Endothelial cell of umbilical vein (primary cell): ENCODE measurements at regions not wholly inside any gene's neighbourhood (a gene's known extent, or its start where the extent isn't known, plus 50 kb on each side); places are given as distances from the start of the nearest gene placed in this dataset.

Experiments used
- BruUV-seq: library from RNA; stranded (reverse); fragments of 400-500 nt; replicated peaks from 2 replicates; lab custom pipeline; 2021; lab: Mats Ljungman, UMichigan
- CTCF ChIA-PET: fragments of 300-600, 350-600 bp; sonication (Branson Sonifier 250); formaldehyde crosslinking; loops from one replicate; lab custom pipeline; 2021; ENCODE audit warnings: antibody characterized with exemption, inconsistent platforms; lab: Charles Lee
- POLR2A ChIA-PET: fragments of 300-600, 350-600 bp; sonication (Branson Sonifier 250); formaldehyde crosslinking; loops from one replicate; lab custom pipeline; 2021; ENCODE audit warnings: antibody characterized with exemption, inconsistent platforms; lab: Charles Lee
- DNase-seq: peaks from one replicate; pipeline ENCODE4 v3.0.0-alpha.2; 2011; ENCODE audit warnings: low read depth, low spot score
- FAIRE-seq: peaks from 2 replicates; lab custom pipeline; 2011; peaks lifted over from hg19 to GRCh38; lab: Jason Lieb, UNC
- H2AFZ ChIP-seq: 2 replicates; pipeline ENCODE4 v1.6.0; 2012; ENCODE audit warnings: low read depth, low read length, control low read depth, inconsistent platforms
- H3K27ac ChIP-seq: 2 replicates; pipeline ENCODE4 v1.5.1; 2011; ENCODE audit warnings: low read depth, mild to moderate bottlenecking, control low read depth, low read length, moderate library complexity; ENCODE audit not compliant: insufficient read depth
- H3K27me3 ChIP-seq, 2 experiments: 2 replicates each; pipeline versions ENCODE4 v1.6.0 to v1.6.1; 2011; ENCODE audit warnings: low read length in 2 of 2, mixed read lengths in 1 of 2; ENCODE audit not compliant: control insufficient read depth in 2 of 2, insufficient read depth in 2 of 2
- H3K36me3 ChIP-seq, 2 experiments: 2 replicates in 1 of 2; 3 replicates in 1 of 2; pipeline ENCODE4 v1.5.1; 2011; ENCODE audit warnings: low read length in 2 of 2, mild to moderate bottlenecking in 1 of 2, moderate library complexity in 1 of 2; ENCODE audit not compliant: control insufficient read depth in 2 of 2, insufficient read depth in 2 of 2; ENCODE audit errors: extremely low read depth in 1 of 2
- H3K4me1 ChIP-seq: 3 replicates; pipeline ENCODE4 v1.5.1; 2011; ENCODE audit warnings: mild to moderate bottlenecking, low read length; ENCODE audit not compliant: control insufficient read depth, insufficient read depth; ENCODE audit errors: extremely low read depth
- H3K4me2 ChIP-seq: 2 replicates; pipeline ENCODE4 v1.6.1; 2011; ENCODE audit warnings: low read length, control low read depth, mixed read lengths; ENCODE audit not compliant: insufficient read depth
- H3K4me3 ChIP-seq, 3 experiments: fragments of 200-600 bp in 1 of 3; sonication (generic), shearing (Covaris generic) in 1 of 3; replicated peaks in 1 of 3; 2 replicates each; pipeline ENCODE4 v1.5.1; 2011 to 2016; ENCODE audit warnings: control low read depth in 3 of 3, low read length in 3 of 3, mild to moderate bottlenecking in 2 of 3, inconsistent platforms in 1 of 3, low read depth in 1 of 3, moderate library complexity in 1 of 3; ENCODE audit not compliant: insufficient read depth in 1 of 3
- H3K79me2 ChIP-seq: 2 replicates; pipeline ENCODE4 v1.6.0; 2012; ENCODE audit warnings: low read length, inconsistent platforms; ENCODE audit not compliant: control insufficient read depth, insufficient read depth
- H3K9ac ChIP-seq: replicated peaks from 2 replicates; pipeline ENCODE3; 2011; ENCODE audit warnings: low read length, control low read depth; ENCODE audit not compliant: insufficient read depth; ENCODE audit errors: extremely low read depth
- H3K9me1 ChIP-seq: replicated peaks from 3 replicates; pipeline ENCODE4 v1.6.0; 2011; ENCODE audit warnings: mild to moderate bottlenecking, low read length; ENCODE audit not compliant: control insufficient read depth, insufficient read depth; ENCODE audit errors: extremely low read depth
- H3K9me3 ChIP-seq: replicated peaks from 2 replicates; pipeline ENCODE4 v1.5.1; 2012; ENCODE audit warnings: low read length, inconsistent platforms; ENCODE audit not compliant: control insufficient read depth, insufficient read depth
- H4K20me1 ChIP-seq: replicated peaks from 2 replicates; pipeline ENCODE3; 2011; ENCODE audit warnings: mild to moderate bottlenecking, low read length; ENCODE audit not compliant: control insufficient read depth, insufficient read depth; ENCODE audit errors: extremely low read depth
- EZH2 ChIP-seq: IDR thresholded peaks from 2 replicates; pipeline ENCODE4 v1.6.1; 2012; ENCODE audit warnings: borderline replicate concordance, low read depth, mild to moderate bottlenecking, moderate library complexity, low read length, inconsistent platforms; ENCODE audit not compliant: severe bottlenecking
- FOS ChIP-seq: IDR thresholded peaks from 2 replicates; pipeline ENCODE4 v1.6.1; 2011; ENCODE audit warnings: mild to moderate bottlenecking, low read length, moderate library complexity, borderline replicate concordance; ENCODE audit not compliant: insufficient read depth
- GATA2 ChIP-seq: IDR thresholded peaks from 2 replicates; pipeline ENCODE4 v1.7.0; 2011; ENCODE audit warnings: low read depth, mild to moderate bottlenecking, moderate library complexity, mixed read lengths, low read length; ENCODE audit not compliant: insufficient read length, insufficient read depth
- JUN ChIP-seq: IDR thresholded peaks from 2 replicates; pipeline ENCODE4 v1.6.1; 2011; ENCODE audit warnings: borderline replicate concordance, low read depth; ENCODE audit not compliant: insufficient read length, insufficient read depth
- MYC ChIP-seq: IDR thresholded peaks from one replicate; pipeline ENCODE4 v1.6.1; 2011; ENCODE audit warnings: mild to moderate bottlenecking, low read depth, low read length
- POLR2A ChIP-seq: IDR thresholded peaks from 2 replicates; pipeline ENCODE4 v1.6.1; 2012; ENCODE audit warnings: low read depth, mild to moderate bottlenecking, control low read depth, low read length
- POLR2AphosphoS5 ChIP-seq: IDR thresholded peaks from 2 replicates; pipeline ENCODE4 v1.6.1; 2012; ENCODE audit warnings: low read depth, mild to moderate bottlenecking, control low read depth, low read length, moderate library complexity; ENCODE audit not compliant: insufficient read depth
- dilution Hi-C: fragments of 300-500 bp; cut with MboI; formaldehyde crosslinking; loops from one replicate; pipeline ENCODE4 v1.15.0; 2019; ENCODE audit warnings: low sequenced_read_pairs; ENCODE audit not compliant: extremely low pct_ligation_motif_present
- intact Hi-C: fragments of 100-400 bp; cut with micrococcal nuclease; formaldehyde crosslinking; loops from one replicate; pipeline ENCODE4 v1.10.0; 2022
- TF ChIP-seq, protein P1 (sequence below), 2 donors: IDR thresholded peaks; 1 replicate in 1 of 2; 2 replicates in 1 of 2; pipeline ENCODE4 v1.5.1; 2011; ENCODE audit warnings: low read length in 2 of 2, mild to moderate bottlenecking in 2 of 2, moderate library complexity in 2 of 2, control low read depth in 1 of 2, inconsistent platforms in 1 of 2, low read depth in 1 of 2; ENCODE audit not compliant: insufficient read depth in 1 of 2; ENCODE audit errors: extremely low read depth in 1 of 2
- TF ChIP-seq, protein P2 (sequence below): IDR thresholded peaks from 2 replicates; pipeline ENCODE4 v1.6.1; 2011; ENCODE audit not compliant: insufficient read depth, insufficient read length

DNA sequence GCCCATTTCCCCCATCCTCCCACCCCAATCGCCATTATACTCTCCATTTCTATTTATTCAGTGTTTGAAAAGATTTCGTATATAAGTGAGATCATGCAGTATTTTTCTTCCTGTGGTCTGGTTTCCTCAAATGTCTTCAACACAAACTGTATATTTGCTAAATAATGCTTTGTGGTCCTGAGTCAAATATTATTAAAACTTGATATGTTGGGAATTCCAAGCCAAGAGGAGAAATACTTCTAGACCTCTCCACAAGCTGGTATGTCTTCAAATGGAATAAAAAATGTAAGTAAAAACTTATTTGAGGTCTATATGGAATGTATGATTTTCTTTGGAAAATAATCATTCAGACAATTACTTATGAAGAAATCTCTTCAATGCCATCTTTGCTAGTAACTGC, 122.5 kb upstream of the TSC22D2 start:
- ChIA-PET POLR2A (no interaction called here), CTCF (interaction anchor here (0.8 to 4.5 kb wide), 14 partner anchors 9 to 309 kb away, joined by 3 to 62 read pairs (median 4); partner anchors contain the start of gene TSC22D2)
- dilution Hi-C loops, result no loop called here
- no peak overlapping the region for H3K27ac ChIP-seq
- no peak for FAIRE-seq
- H3K9me1 ChIP-seq, result no peaks in the 10 kb centered on the region
- no peak overlapping the region for H3K9ac ChIP-seq
- TF ChIP-seq, protein P1, sequence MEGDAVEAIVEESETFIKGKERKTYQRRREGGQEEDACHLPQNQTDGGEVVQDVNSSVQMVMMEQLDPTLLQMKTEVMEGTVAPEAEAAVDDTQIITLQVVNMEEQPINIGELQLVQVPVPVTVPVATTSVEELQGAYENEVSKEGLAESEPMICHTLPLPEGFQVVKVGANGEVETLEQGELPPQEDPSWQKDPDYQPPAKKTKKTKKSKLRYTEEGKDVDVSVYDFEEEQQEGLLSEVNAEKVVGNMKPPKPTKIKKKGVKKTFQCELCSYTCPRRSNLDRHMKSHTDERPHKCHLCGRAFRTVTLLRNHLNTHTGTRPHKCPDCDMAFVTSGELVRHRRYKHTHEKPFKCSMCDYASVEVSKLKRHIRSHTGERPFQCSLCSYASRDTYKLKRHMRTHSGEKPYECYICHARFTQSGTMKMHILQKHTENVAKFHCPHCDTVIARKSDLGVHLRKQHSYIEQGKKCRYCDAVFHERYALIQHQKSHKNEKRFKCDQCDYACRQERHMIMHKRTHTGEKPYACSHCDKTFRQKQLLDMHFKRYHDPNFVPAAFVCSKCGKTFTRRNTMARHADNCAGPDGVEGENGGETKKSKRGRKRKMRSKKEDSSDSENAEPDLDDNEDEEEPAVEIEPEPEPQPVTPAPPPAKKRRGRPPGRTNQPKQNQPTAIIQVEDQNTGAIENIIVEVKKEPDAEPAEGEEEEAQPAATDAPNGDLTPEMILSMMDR (IDR thresholded peaks at IDR 0.05; ENCODE audit: extremely low read depth in 1 of 2, insufficient read depth in 1 of 2, low read depth in 1 of 2, low read length in 2 of 2), result no peak
- TF ChIP-seq, protein P2, sequence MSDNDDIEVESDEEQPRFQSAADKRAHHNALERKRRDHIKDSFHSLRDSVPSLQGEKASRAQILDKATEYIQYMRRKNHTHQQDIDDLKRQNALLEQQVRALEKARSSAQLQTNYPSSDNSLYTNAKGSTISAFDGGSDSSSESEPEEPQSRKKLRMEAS, result no peak
- TF ChIP-seq POLR2AphosphoS5 (no peak), GATA2 (no peak), JUN (no peak), POLR2A (no peak), EZH2 (no peak), FOS (no peak), MYC (no peak)
- no peaks in the 10 kb centered on the region for H4K20me1 ChIP-seq
- no peak for DNase-seq
- H3K4me2 ChIP-seq, result no peak overlapping the region
- no peaks in the 10 kb centered on the region for H3K79me2 ChIP-seq
- no TSS peak for BruUV-seq
- no peak overlapping the region for H3K4me3 ChIP-seq
- H3K4me1 ChIP-seq, result no peaks in the 10 kb centered on the region
- H2AFZ ChIP-seq, result no peak overlapping the region
- no peaks in the 10 kb centered on the region for H3K27me3 ChIP-seq
- H3K36me3 ChIP-seq, result no peaks in the 10 kb centered on the region
- intact Hi-C loops, result no loop called here
- H3K9me3 ChIP-seq, result no peaks in the 10 kb centered on the region
